LNCAP (cell line): ENCODE measurements at regions not wholly inside any gene's neighbourhood (a gene's known extent, or its start where the extent isn't known, plus 50 kb on each side); places are given as distances from the start of the nearest gene placed in this dataset.

Experiments
- TF ChIP-seq, protein P1 (sequence below): fragments of 450-650 bp; IDR thresholded peaks from 2 replicates; pipeline ENCODE4 v1.5.1; 2017; ENCODE audit warnings: mild to moderate bottlenecking

DNA sequence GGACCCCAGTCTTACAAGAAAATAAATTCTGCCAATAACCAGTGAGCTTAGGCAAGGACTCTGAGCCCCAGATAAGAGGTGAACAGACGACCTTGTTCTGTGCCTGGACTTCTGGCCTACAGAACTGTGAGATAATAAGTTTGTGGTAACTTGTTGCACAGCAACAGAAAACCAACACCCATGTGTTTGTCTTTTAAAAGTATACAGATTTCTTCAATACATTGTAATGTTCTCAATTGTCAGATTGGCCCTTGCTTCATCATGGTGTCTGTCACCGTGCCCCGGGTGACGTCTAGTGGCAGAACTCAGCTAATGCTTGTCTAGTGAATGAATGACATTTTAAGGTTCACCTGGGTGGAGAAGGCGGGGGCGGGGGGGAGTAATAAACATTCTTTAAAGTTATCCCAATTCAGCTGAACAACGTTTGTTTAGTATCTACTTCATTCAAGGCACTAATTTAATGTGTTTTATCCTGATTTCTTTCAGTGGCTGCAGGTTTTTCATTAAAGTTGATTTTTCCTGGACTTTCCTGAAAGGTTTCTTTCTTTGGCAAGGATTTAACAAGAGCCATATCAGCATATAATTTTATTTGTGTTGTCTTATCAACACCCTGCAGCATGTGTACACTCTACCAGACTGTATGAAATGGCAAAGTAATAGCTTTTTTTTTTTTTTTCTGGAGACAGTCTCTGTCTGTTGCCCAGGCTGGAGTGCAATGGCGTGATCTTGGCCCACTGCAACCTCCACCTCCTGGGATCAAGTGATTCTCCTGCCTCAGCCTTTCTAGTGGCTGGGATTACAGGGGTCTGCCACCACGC lies 123.8 kb upstream of the DLX2 start:
- TF ChIP-seq, protein P1, sequence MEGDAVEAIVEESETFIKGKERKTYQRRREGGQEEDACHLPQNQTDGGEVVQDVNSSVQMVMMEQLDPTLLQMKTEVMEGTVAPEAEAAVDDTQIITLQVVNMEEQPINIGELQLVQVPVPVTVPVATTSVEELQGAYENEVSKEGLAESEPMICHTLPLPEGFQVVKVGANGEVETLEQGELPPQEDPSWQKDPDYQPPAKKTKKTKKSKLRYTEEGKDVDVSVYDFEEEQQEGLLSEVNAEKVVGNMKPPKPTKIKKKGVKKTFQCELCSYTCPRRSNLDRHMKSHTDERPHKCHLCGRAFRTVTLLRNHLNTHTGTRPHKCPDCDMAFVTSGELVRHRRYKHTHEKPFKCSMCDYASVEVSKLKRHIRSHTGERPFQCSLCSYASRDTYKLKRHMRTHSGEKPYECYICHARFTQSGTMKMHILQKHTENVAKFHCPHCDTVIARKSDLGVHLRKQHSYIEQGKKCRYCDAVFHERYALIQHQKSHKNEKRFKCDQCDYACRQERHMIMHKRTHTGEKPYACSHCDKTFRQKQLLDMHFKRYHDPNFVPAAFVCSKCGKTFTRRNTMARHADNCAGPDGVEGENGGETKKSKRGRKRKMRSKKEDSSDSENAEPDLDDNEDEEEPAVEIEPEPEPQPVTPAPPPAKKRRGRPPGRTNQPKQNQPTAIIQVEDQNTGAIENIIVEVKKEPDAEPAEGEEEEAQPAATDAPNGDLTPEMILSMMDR, result peak; percentile 57

DNA sequence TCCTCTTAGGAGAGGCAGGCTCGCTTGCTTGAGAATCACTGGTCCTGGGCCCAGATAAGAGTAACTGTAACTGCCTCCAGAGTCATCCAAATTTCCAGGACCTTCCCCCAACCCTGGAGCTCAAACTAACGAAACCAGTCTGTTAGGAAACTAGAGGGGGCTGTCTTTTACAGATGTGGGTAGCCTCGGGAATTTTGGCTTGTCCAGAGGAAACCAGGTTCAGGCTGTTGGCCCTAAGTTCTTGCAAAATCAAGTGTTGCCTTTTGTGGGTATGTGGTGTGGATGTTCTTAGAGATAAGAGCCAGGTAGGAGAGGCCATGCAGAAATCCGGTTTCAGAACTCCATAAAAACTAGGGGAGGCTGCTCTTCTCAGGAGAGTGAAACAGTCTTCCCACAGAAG lies 125.0 kb upstream of the DLX2 start:
- TF ChIP-seq, protein P1, result no peak

DNA sequence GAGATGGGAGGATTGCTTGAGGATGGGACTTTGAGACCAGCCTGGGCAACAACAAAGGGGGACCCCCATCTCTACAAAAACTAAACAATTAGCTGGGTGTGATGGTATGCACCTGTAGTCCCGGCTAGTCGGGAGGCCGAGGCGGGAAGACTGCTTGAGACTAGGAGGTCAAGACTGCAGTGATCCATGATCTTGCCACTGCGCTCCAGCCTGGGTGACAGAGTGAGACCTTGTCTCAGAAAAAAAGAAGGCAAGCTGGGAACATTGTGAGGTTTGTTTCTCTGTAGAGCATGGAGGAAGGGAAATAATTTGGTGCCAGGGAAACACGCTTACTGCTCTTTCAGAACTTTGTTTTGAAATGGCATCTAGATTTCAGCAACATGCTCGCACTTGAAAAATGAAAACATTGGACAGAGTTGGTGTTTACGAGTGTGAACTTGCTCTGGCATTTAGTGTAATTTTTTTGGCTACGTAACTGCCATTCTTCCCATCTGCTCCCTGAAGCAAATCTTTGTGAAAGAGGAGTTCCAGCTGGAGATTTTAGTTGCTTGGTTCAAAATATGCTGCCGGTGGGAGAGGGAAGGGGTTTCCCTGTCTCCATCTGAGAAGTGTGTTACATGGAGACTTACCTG lies 125.6 kb upstream of the DLX2 start:
- TF ChIP-seq, protein P1, result no peak

DNA sequence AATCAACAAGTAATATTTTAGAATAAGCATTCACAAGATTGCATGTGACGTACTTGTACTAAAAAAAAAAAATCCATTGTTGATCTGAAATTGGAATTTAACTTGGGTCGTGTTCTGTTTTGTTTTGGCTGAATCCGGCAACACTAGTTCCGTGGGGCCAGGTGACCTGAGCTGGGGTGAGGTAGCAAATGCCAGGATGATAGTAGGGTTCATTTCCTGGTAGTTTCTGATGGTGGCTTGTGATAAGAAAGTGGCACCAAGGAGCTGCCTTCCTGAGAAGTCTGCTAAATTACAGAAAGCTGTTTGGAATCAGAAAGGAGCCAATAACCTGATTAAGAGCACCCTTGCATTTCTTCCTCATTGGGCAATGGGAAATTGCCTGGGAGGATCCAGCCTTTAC lies 126.4 kb upstream of the DLX2 start:
- TF ChIP-seq, protein P1, result no peak

DNA sequence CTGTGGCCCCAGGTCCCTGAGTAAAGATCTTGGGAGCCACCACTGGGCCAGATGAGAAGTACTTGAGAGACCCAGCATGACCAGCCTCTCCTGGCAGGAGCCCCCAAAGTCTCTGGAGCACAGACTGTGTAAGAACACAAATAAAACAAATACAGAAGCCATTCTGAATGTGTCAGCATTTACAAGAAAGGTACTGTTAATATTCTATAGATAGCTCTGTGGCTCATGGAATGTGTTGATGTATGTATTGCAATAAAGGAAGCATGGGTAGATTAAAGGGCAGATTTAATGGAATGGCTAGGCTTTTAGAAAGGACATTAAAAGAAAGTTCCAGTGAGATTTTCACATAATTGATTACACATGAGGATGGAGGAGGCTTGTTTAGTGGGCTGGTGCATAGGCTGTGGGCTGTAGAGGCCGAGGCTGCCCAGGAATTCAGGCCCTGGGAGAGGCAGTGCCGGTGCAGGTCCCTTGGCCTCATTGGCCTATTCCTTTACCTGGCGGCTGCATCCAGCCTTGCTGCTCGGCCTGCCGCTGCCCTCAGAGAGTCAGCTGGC lies 127.7 kb upstream of the DLX2 start:
- TF ChIP-seq, protein P1, result no peak

DNA sequence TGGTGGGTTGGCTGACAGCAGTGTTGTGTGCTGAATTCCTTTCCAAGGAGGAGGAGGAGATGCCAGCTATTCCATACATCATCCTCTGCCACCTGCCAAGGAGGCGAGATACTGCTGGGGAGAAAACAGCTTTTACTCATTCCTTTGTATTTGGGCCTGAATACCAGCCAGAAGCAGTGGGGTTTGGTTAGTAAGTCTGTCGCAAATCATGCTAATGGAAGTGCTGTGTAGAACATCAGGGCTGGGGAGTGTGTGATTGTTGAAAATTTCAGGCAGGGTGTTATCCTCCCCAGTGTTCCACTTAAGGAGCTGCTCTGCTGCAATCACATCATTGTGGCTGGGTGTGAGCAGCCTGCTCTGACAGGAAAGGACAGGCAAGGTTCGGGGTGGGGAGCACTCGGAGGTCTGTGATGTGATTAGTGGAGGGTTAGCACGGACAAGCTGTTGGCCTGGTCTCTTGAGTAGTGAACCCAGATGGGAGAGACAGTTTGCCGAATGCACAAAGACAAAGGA lies 128.2 kb upstream of the DLX2 start:
- TF ChIP-seq, protein P1, result no peak

DNA sequence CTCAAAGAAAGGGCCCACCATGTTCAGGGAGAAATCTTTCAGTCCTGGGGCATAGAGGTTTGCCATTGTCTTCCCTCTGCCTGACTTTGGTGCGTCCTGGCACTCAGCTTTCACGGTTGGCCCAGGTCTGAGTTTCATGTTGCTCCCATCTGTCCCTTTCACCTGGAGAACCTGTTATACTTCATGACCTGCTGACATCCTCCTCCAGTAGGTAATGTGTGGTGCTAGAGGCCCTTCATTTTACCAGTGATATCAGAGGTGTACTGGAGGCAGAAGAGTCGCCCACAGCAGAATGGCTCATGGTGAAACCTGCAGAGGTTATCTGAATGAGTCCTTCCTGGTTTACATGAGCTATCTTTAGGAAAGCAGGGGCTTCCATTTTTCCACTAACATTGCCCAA lies 128.8 kb upstream of the DLX2 start:
- TF ChIP-seq, protein P1, result no peak
